MM.1S (cell line): ENCODE measurements at regions not wholly inside any gene's neighbourhood (a gene's known extent, or its start where the extent isn't known, plus 50 kb on each side); places are given as distances from the start of the nearest gene placed in this dataset.
"Not testable (repeated sequence)": the region's sequence is repeated elsewhere in the genome, so short reads cannot be mapped to it uniquely, and the experiment has no call there.

Experiments
- DNase-seq: peaks from one replicate; pipeline ENCODE4 v3.0.0-alpha.2; 2015
- H2AFZ ChIP-seq: fragments of 300-600 bp; sonication (generic); 2 replicates; pipeline ENCODE4 v1.6.0; 2016; ENCODE audit warnings: antibody characterized with exemption, low read length
- H3F3A ChIP-seq: fragments of 300-600 bp; sonication (generic); 2 replicates; pipeline ENCODE4 v1.6.1; 2016; ENCODE audit warnings: mild to moderate bottlenecking, antibody characterized with exemption, low read length, moderate library complexity, mixed read lengths; ENCODE audit not compliant: insufficient read depth
- H3K27ac ChIP-seq: fragments of 300-600 bp; sonication (generic); 2 replicates; pipeline ENCODE4 v1.5.1; 2016; ENCODE audit warnings: mild to moderate bottlenecking, low read length
- H3K27me3 ChIP-seq: fragments of 300-600 bp; sonication (generic); replicated peaks from 2 replicates; pipeline ENCODE4 v1.6.0; 2016; ENCODE audit warnings: low read length; ENCODE audit not compliant: insufficient read depth
- H3K36me3 ChIP-seq: fragments of 300-600 bp; sonication (generic); replicated peaks from 2 replicates; pipeline ENCODE4 v1.6.1; 2016; ENCODE audit warnings: mild to moderate bottlenecking, low read length, mixed read lengths; ENCODE audit not compliant: insufficient read depth
- H3K4me1 ChIP-seq: fragments of 300-600 bp; sonication (generic); 2 replicates; pipeline ENCODE4 v1.6.1; 2016; ENCODE audit warnings: low read length, mixed read lengths
- H3K4me2 ChIP-seq: fragments of 300-600 bp; sonication (generic); 2 replicates; pipeline ENCODE4 v1.6.0; 2016; ENCODE audit warnings: low read depth, low read length
- H3K4me3 ChIP-seq: fragments of 300-600 bp; sonication (generic); 2 replicates; pipeline ENCODE4 v1.5.1; 2016; ENCODE audit warnings: low read length, mixed read lengths
- H3K79me2 ChIP-seq: fragments of 300-600 bp; sonication (generic); 2 replicates; pipeline ENCODE4 v1.6.1; 2016; ENCODE audit warnings: mixed run types, low read length, mixed read lengths
- H3K9ac ChIP-seq: fragments of 300-600 bp; sonication (generic); 2 replicates; pipeline ENCODE4 v1.6.1; 2016; ENCODE audit warnings: low read length, mixed read lengths
- H3K9me2 ChIP-seq: fragments of 300-600 bp; sonication (generic); replicated peaks from 2 replicates; pipeline ENCODE4 v1.6.1; 2016; ENCODE audit warnings: mild to moderate bottlenecking, low read length, mixed read lengths; ENCODE audit not compliant: insufficient read depth
- H3K9me3 ChIP-seq: fragments of 300-600 bp; sonication (generic); replicated peaks from 2 replicates; pipeline ENCODE4 v1.6.1; 2016; ENCODE audit warnings: mild to moderate bottlenecking, low read length, mixed read lengths; ENCODE audit not compliant: insufficient read depth
- H4K20me1 ChIP-seq: fragments of 300-600 bp; sonication (generic); 2 replicates; pipeline ENCODE4 v1.6.1; 2016; ENCODE audit warnings: mild to moderate bottlenecking, low read length, moderate library complexity, mixed read lengths; ENCODE audit not compliant: insufficient read depth
- EZH2 ChIP-seq: fragments of 300-600 bp; sonication (generic); optimal IDR thresholded peaks from 2 replicates; pipeline ENCODE3; 2017; ENCODE audit warnings: low read depth, mild to moderate bottlenecking, antibody characterized with exemption, low read length, mixed read lengths
- EZH2phosphoT487 ChIP-seq: fragments of 300-600 bp; sonication (generic); IDR thresholded peaks from 2 replicates; pipeline ENCODE4 v1.6.1; 2018; ENCODE audit warnings: antibody characterized with exemption, low read length
- TF ChIP-seq, protein P1 (sequence below): fragments of 300-600 bp; sonication (generic); IDR thresholded peaks from 2 replicates; pipeline ENCODE4 v1.5.1; 2016; ENCODE audit warnings: antibody characterized with exemption, low read length, mixed read lengths

DNA sequence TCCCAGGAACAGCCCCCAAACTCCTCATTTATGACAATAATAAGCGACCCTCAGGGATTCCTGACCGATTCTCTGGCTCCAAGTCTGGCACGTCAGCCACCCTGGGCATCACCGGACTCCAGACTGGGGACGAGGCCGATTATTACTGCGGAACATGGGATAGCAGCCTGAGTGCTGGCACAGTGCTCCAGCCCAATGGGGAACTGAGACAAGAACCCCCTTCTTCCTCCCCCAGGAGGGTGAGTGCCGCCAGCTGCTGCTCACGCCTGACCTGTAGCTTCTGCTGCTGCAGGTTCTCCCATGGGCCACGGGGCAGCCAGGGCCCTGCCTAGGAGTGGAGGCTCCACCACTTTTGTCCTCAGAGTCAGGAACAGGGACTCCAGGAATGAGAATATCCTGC is 78.2 kb downstream of the VPREB1 start:
- no peak overlapping the region for H3K4me2 ChIP-seq
- H3K4me3 ChIP-seq: no peak overlapping the region
- H2AFZ ChIP-seq: no peak overlapping the region
- TF ChIP-seq, protein P1, sequence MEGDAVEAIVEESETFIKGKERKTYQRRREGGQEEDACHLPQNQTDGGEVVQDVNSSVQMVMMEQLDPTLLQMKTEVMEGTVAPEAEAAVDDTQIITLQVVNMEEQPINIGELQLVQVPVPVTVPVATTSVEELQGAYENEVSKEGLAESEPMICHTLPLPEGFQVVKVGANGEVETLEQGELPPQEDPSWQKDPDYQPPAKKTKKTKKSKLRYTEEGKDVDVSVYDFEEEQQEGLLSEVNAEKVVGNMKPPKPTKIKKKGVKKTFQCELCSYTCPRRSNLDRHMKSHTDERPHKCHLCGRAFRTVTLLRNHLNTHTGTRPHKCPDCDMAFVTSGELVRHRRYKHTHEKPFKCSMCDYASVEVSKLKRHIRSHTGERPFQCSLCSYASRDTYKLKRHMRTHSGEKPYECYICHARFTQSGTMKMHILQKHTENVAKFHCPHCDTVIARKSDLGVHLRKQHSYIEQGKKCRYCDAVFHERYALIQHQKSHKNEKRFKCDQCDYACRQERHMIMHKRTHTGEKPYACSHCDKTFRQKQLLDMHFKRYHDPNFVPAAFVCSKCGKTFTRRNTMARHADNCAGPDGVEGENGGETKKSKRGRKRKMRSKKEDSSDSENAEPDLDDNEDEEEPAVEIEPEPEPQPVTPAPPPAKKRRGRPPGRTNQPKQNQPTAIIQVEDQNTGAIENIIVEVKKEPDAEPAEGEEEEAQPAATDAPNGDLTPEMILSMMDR: no peak
- H3K4me1 ChIP-seq: no peaks in the 10 kb centered on the region
- H3K27ac ChIP-seq: no peak overlapping the region
- H3K27me3 ChIP-seq: no peaks in the 10 kb centered on the region
- H4K20me1 ChIP-seq: no peaks in the 10 kb centered on the region
- no peaks in the 10 kb centered on the region for H3K9me3 ChIP-seq
- no peaks in the 10 kb centered on the region for H3F3A ChIP-seq
- no peaks in the 10 kb centered on the region for H3K9me2 ChIP-seq
- H3K36me3 ChIP-seq: no peaks in the 10 kb centered on the region
- H3K9ac ChIP-seq: no peak overlapping the region
- H3K79me2 ChIP-seq: no peaks in the 10 kb centered on the region
- no peak for DNase-seq

DNA sequence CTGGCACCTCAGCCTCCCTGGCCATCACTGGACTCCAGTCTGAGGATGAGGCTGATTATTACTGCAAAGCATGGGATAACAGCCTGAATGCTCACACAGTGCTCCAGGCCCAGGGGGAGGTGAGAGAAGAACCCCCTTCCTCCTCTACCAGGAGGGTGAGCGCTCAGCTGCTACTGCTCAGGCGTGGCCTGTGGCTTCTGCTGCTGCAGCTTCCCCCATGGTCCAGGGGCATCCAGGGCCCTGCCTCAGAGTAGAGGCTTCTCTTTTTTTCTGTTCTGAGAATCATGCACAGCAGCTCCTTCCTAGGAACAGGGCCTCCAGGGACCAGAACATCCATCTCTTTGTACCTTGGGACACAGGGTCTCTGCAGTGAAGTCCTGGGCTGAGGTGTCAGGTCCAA is 83.1 kb downstream of the VPREB1 start:
- Histone ChIP-seq H3F3A (no peaks in the 10 kb centered on the region), H3K36me3 (no peaks in the 10 kb centered on the region), H3K4me3 (no peak overlapping the region), H4K20me1 (no peaks in the 10 kb centered on the region), H3K79me2 (no peaks in the 10 kb centered on the region), H3K4me1 (no peaks in the 10 kb centered on the region), H3K9me2 (no peaks in the 10 kb centered on the region), H3K27me3 (no peaks in the 10 kb centered on the region), H3K27ac (no peak overlapping the region), H3K9me3 (no peaks in the 10 kb centered on the region), H2AFZ (no peak overlapping the region), H3K9ac (no peak overlapping the region), H3K4me2 (no peak overlapping the region)
- TF ChIP-seq EZH2phosphoT487: no peak
- TF ChIP-seq, protein P1: no peak
- TF ChIP-seq EZH2: no peak
- no peak for DNase-seq

DNA sequence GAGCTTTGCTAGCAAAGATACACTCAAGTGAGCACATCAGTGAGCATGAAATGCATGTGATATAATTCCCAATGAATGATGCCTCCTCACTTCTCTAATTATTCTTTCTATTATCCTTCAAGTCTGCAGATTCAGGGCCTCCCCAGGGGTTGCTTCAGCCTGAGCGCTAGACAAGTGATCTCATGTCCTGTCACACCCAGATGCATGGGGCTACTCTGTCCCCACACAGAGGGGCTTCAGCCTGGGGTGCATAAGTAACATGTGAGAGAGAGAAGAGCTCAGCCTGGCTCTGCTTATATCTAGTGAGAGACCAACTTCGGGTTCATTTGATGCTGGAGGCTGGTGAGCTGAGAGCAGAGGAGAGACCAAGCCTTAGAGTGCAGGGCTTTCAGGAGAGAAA is 85.2 kb downstream of the VPREB1 start:
- Histone ChIP-seq H3K4me1 (no peaks in the 10 kb centered on the region), H3K4me2 (no peak overlapping the region), H4K20me1 (no peaks in the 10 kb centered on the region), H3K4me3 (no peak overlapping the region), H3K9ac (no peak overlapping the region), H3K9me2 (no peaks in the 10 kb centered on the region), H3K27ac (no peak overlapping the region), H3K9me3 (no peaks in the 10 kb centered on the region), H3K27me3 (no peaks in the 10 kb centered on the region), H3K36me3 (no peaks in the 10 kb centered on the region), H3K79me2 (no peaks in the 10 kb centered on the region), H3F3A (no peaks in the 10 kb centered on the region), H2AFZ (no peak overlapping the region)
- DNase-seq: no peak
- TF ChIP-seq, protein P1: no peak
- no peak for TF ChIP-seq EZH2phosphoT487
- TF ChIP-seq EZH2: no peak

DNA sequence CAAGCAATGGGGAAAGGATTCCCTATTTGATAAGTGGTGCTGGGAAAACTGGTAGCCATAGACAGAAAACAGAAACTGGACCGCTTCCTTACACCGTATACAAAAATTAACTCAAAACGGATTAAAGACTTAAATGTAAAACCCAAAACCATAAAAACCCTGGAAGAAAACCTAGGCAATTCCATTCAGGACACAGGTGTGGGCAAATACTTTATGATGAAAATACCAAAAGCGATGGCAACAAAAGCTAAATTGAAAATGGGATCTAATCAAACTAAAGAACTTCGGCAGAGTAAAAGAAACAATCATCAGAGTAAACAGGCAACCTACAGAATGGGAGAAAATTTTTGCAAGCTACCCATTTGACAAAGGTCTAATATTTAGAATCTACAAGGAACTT is 91.1 kb downstream of the VPREB1 start:
- not testable (repeated sequence) for H3K27me3 ChIP-seq, H3K36me3 ChIP-seq, H3F3A ChIP-seq, H3K4me3 ChIP-seq, H4K20me1 ChIP-seq, H3K4me2 ChIP-seq, H3K9me3 ChIP-seq, DNase-seq, H2AFZ ChIP-seq, H3K9ac ChIP-seq, H3K9me2 ChIP-seq, H3K79me2 ChIP-seq, H3K4me1 ChIP-seq, H3K27ac ChIP-seq

DNA sequence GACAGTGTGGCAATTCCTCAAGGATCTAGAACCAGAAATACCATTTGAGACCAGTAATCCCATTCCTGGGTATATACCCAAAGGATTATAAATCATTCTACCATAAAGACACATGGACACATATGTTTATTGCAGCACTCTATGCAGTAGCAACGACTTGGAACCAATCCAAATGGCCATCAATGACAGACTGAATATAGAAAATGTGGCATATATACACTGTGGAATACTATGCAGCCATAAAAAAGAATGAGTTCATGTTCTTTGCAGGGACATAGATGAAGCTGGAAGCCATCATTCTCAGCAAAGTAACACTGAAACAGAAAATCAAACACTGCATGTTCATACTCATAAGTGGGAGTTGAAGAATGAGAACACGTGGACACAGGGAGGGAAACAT is 91.7 kb downstream of the VPREB1 start:
- not testable (repeated sequence) for H3K9me2 ChIP-seq, H3K9ac ChIP-seq, H3K4me2 ChIP-seq, H3K79me2 ChIP-seq, H3F3A ChIP-seq, H3K27ac ChIP-seq, H3K36me3 ChIP-seq, DNase-seq, H3K27me3 ChIP-seq, H3K4me3 ChIP-seq, H3K9me3 ChIP-seq, H3K4me1 ChIP-seq, H4K20me1 ChIP-seq, H2AFZ ChIP-seq

DNA sequence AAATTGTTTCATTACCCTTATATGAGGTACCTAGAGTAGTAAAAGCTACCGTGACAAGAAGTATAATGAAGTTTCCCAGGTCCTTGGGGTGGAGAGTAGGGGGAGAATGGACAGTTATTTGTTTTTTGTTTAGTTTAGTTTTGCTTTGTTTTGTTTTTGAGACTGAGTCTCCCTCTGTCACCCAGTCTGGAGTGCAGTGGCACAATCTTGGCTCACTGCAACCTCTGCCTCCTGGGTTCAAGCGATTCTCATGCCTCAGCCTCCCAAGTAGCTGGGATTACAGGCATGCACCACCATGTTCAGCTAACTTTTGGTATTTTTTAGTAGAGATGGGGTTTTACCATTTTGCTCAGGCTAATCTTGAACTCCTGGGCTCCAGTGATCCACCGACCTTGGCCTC is 94.2 kb downstream of the VPREB1 start:
- H3K79me2 ChIP-seq, H3K27me3 ChIP-seq, H3K36me3 ChIP-seq, H3K27ac ChIP-seq, H3K9me3 ChIP-seq, H3K4me2 ChIP-seq, H3F3A ChIP-seq, H3K9me2 ChIP-seq, DNase-seq, H4K20me1 ChIP-seq, H3K4me1 ChIP-seq, H3K9ac ChIP-seq, H2AFZ ChIP-seq, H3K4me3 ChIP-seq: not testable (repeated sequence)
